ENCODE measurements at regions not wholly inside any gene's neighbourhood (a gene's known extent, or its start where the extent isn't known, plus 50 kb on each side); places are given as distances from the start of the nearest gene placed in this dataset.

DNA sequence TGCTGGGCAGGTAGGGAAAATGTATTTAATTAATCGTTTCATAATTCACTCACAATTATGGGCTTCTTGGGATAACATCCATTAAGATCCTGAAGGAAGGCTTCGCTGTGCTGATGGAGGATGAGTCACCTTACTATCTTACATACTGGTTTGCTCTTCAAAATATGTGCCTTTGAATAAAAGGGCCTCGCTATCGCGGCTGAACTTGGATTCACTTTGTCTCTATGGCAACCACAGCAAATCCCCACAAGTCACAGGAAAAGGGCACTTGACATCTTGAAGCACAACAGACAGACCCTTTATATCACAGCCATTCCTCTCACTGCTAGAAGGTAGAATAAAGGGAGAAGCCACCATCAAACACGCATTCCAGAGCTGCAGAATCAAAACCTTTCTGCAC is 141.3 kb upstream of the MYLIP start (continued):
- TF ChIP-seq, protein P1, sequence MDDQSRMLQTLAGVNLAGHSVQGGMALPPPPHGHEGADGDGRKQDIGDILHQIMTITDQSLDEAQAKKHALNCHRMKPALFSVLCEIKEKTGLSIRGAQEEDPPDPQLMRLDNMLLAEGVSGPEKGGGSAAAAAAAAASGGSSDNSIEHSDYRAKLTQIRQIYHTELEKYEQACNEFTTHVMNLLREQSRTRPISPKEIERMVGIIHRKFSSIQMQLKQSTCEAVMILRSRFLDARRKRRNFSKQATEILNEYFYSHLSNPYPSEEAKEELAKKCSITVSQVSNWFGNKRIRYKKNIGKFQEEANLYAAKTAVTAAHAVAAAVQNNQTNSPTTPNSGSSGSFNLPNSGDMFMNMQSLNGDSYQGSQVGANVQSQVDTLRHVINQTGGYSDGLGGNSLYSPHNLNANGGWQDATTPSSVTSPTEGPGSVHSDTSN (IDR thresholded peaks at IDR 0.05), result no peak
- TF ChIP-seq EHF (CRISPR knock-in tag; IDR thresholded peaks at IDR 0.05) (no peak), ZNF302 (CRISPR knock-in tag; IDR thresholded peaks at IDR 0.05) (no peak), RCOR1 (IDR thresholded peaks at IDR 0.05; ENCODE audit: low read depth, low read length) (no peak), JUNB (IDR thresholded peaks at IDR 0.05) (no peak), HOXA7 (CRISPR knock-in tag; IDR thresholded peaks at IDR 0.05) (no peak), KDM1A (IDR thresholded peaks at IDR 0.05; ENCODE audit: low read depth) (no peak)

DNA sequence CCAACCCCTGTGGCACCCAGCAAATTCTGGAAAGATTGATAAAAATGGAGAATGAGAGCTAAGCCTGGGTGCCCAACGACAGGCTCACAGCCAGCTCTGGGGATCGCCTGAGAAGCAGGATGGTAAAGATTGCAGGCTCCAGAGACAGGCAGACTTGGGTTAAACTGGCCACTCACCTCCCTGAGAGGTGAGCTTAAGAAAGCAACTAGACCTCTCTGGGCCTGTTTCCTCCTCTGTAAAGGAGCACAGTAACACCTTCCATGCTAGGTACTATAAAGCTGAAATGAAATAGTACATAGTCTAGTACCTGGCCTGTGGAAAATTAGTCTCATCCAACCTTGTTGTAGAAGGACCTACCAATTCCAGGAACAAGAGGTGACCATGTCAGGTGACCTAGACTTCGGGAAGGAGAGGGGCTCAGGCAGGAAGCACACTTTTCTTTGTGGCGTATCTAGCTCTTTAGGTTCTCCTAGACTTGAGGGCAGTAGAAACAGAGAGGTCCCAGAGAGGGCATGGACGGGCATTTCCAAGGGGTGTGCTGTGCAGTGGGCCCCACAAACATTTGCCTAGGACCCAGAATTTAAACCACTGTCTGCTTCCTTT is 142.8 kb upstream of the MYLIP start:
- Histone ChIP-seq H3K4me1 (no peaks in the 10 kb centered on the region), H3K9me3 (no peaks in the 10 kb centered on the region), H3K4me2 (no peak overlapping the region), H3K4me3 (no peak overlapping the region), H3K27ac (no peak overlapping the region)
- ChIA-PET POLR2A (interaction anchor here (1.5 kb wide), 1 partner anchor 142 kb away, joined by 3 read pairs; the partner anchor contains the start of gene MYLIP), CTCF (no interaction called here)
- TF ChIP-seq FOSL2 (IDR thresholded peaks at IDR 0.05) (no peak), FOSL2 (CRISPR knock-in tag; IDR thresholded peaks at IDR 0.05) (no peak), CHD2 (IDR thresholded peaks at IDR 0.05; ENCODE audit: low read length, partially characterized antibody) (no peak), ZFP36 (IDR thresholded peaks at IDR 0.05; ENCODE audit: borderline replicate concordance, partially characterized antibody) (no peak), BHLHE40 (IDR thresholded peaks at IDR 0.05; ENCODE audit: low read depth, low read length) (no peak), HOXB13 (CRISPR knock-in tag; IDR thresholded peaks at IDR 0.05; ENCODE audit: low read depth) (no peak), KDM1A (IDR thresholded peaks at IDR 0.05; ENCODE audit: low read depth) (no peak), GATA3 (IDR thresholded peaks at IDR 0.05; ENCODE audit: borderline replicate concordance) (no peak), FOSB (CRISPR knock-in tag; IDR thresholded peaks at IDR 0.05) (no peak), ZNF302 (CRISPR knock-in tag; IDR thresholded peaks at IDR 0.05) (no peak), EHMT2 (IDR thresholded peaks at IDR 0.05; ENCODE audit: low read depth) (no peak)
- TF ChIP-seq, protein P2, sequence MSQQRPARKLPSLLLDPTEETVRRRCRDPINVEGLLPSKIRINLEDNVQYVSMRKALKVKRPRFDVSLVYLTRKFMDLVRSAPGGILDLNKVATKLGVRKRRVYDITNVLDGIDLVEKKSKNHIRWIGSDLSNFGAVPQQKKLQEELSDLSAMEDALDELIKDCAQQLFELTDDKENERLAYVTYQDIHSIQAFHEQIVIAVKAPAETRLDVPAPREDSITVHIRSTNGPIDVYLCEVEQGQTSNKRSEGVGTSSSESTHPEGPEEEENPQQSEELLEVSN (IDR thresholded peaks at IDR 0.05; ENCODE audit: borderline replicate concordance, low read depth), result no peak
- ATAC-seq, result no peak
- 10% methylated on average over 5 of the region's 5 CpGs for WGBS (ENCODE audit: missing lambda C conversion rate)
- no peak for FAIRE-seq
- no peak for DNase-seq (ENCODE audit: low read depth in 1 of 2, low spot score in 1 of 2)

DNA sequence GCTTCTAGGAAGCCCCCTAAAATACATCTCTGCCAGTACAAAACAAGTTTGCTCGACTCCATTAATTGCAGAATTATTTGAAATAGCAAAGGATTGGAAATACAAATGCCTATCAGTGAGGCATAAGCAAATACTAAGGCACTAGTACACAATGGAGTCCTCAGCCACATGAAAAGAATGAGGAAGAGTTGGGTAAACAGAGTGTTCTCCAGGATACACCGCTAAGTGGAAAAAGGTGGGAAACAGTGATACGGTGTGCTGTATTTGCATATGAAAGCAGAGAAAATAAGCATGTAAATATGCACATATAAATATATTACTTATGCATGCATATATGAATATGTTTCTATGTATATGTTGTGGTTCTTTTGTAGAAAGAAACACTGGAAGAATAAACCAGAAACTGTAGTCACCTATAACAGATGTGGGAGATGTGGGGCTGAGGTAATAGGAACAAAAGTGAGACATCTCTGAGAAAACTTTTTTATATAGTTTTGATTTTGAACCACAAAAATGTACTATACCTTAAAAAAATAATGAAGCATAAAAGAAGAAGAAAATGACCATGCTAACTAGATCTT is 143.4 kb upstream of the MYLIP start:
- DNase-seq (ENCODE audit: low read depth in 1 of 2, low spot score in 1 of 2) (no peak), ATAC-seq (no peak), FAIRE-seq (no peak)
- H3K4me3 ChIP-seq, result no peak overlapping the region
- no peak overlapping the region for H3K27ac ChIP-seq
- H3K4me2 ChIP-seq, result no peak overlapping the region
- ChIA-PET POLR2A (interaction anchor here (1.5 kb wide), 1 partner anchor 143 kb away, joined by 3 read pairs; the partner anchor contains the start of gene MYLIP), CTCF (no interaction called here)
- no peaks in the 10 kb centered on the region for H3K4me1 ChIP-seq
- 60% methylated on average over 3 of the region's 3 CpGs for WGBS (ENCODE audit: missing lambda C conversion rate)
- no peaks in the 10 kb centered on the region for H3K9me3 ChIP-seq
- TF ChIP-seq RNF2 (IDR thresholded peaks at IDR 0.05; ENCODE audit: borderline replicate concordance, low read depth), result no peak
- no peak for TF ChIP-seq CBX8 (IDR thresholded peaks at IDR 0.05)
- TF ChIP-seq, protein P3, sequence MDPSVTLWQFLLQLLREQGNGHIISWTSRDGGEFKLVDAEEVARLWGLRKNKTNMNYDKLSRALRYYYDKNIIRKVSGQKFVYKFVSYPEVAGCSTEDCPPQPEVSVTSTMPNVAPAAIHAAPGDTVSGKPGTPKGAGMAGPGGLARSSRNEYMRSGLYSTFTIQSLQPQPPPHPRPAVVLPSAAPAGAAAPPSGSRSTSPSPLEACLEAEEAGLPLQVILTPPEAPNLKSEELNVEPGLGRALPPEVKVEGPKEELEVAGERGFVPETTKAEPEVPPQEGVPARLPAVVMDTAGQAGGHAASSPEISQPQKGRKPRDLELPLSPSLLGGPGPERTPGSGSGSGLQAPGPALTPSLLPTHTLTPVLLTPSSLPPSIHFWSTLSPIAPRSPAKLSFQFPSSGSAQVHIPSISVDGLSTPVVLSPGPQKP (IDR thresholded peaks at IDR 0.05; ENCODE audit: low read depth, low read length), result no peak
- no peak for TF ChIP-seq EHF (CRISPR knock-in tag; IDR thresholded peaks at IDR 0.05)
- no peak for TF ChIP-seq RARB (CRISPR knock-in tag; IDR thresholded peaks at IDR 0.05)
- TF ChIP-seq ZNF302 (CRISPR knock-in tag; IDR thresholded peaks at IDR 0.05), result no peak
- TF ChIP-seq HOXA7 (CRISPR knock-in tag; IDR thresholded peaks at IDR 0.05), result no peak
- TF ChIP-seq, protein P4, sequence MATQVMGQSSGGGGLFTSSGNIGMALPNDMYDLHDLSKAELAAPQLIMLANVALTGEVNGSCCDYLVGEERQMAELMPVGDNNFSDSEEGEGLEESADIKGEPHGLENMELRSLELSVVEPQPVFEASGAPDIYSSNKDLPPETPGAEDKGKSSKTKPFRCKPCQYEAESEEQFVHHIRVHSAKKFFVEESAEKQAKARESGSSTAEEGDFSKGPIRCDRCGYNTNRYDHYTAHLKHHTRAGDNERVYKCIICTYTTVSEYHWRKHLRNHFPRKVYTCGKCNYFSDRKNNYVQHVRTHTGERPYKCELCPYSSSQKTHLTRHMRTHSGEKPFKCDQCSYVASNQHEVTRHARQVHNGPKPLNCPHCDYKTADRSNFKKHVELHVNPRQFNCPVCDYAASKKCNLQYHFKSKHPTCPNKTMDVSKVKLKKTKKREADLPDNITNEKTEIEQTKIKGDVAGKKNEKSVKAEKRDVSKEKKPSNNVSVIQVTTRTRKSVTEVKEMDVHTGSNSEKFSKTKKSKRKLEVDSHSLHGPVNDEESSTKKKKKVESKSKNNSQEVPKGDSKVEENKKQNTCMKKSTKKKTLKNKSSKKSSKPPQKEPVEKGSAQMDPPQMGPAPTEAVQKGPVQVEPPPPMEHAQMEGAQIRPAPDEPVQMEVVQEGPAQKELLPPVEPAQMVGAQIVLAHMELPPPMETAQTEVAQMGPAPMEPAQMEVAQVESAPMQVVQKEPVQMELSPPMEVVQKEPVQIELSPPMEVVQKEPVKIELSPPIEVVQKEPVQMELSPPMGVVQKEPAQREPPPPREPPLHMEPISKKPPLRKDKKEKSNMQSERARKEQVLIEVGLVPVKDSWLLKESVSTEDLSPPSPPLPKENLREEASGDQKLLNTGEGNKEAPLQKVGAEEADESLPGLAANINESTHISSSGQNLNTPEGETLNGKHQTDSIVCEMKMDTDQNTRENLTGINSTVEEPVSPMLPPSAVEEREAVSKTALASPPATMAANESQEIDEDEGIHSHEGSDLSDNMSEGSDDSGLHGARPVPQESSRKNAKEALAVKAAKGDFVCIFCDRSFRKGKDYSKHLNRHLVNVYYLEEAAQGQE (IDR thresholded peaks at IDR 0.05), result no peak
- TF ChIP-seq HEYL (CRISPR knock-in tag; IDR thresholded peaks at IDR 0.05), result no peak
- TF ChIP-seq, protein P5, sequence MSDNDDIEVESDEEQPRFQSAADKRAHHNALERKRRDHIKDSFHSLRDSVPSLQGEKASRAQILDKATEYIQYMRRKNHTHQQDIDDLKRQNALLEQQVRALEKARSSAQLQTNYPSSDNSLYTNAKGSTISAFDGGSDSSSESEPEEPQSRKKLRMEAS (IDR thresholded peaks at IDR 0.05), result no peak

All from A549 (cell line).